Activated CD8-positive, alpha-beta memory T cell treated with anti-CD3 and anti-CD28 coated beads, Interleukin-2, amount 50 U/mL, for 4 hours (primary cell): ENCODE measurements at regions not wholly inside any gene's neighbourhood (a gene's known extent, or its start where the extent isn't known, plus 50 kb on each side); places are given as distances from the start of the nearest gene placed in this dataset.
"Not testable (repeated sequence)": the region's sequence is repeated elsewhere in the genome, so short reads cannot be mapped to it uniquely, and the experiment has no call there.

Experiments used
- DNase-seq: peaks from one replicate; pipeline ENCODE4 v3.0.0-alpha.2; 2020

DNA sequence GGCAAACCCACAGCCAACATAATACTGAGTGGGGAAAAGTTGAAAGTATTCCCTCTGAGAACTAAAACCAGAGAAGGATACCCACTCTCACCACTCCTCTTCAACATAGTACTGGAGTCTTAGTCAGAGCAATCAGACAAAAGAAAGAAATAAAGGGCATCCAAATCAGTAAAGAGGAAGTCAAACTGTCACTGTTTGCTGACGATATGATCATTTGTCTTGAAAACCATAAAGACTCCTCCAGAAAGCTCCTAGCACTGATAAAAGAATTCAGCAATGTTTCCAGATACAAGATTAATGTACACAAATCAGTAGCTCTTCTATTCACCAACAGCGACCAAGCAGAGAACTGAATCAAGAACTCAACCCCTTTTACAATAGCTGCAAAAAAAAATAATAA lies 64.0 kb upstream of the SSTR4 start:
- not testable (repeated sequence) for DNase-seq

DNA sequence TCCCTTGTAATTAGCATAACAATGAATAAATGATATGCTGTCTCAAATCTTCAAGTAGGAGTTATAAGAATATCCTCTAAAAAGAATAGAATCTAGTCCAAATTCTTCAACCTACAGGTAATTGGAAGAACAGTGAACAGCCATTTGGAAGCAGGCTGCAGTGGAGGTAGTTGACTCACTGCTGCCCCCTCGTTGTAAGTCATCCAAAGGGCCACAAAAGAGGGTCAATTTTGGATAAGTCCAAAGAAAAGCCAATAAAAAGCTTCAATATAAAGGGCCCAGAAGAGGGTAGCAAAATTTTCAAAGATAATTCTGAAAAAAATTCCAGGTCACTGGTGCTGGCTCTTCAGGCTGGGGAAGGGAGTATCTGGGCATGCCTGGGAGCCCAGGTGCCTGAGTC lies 60.8 kb upstream of the SSTR4 start:
- no peak for DNase-seq

DNA sequence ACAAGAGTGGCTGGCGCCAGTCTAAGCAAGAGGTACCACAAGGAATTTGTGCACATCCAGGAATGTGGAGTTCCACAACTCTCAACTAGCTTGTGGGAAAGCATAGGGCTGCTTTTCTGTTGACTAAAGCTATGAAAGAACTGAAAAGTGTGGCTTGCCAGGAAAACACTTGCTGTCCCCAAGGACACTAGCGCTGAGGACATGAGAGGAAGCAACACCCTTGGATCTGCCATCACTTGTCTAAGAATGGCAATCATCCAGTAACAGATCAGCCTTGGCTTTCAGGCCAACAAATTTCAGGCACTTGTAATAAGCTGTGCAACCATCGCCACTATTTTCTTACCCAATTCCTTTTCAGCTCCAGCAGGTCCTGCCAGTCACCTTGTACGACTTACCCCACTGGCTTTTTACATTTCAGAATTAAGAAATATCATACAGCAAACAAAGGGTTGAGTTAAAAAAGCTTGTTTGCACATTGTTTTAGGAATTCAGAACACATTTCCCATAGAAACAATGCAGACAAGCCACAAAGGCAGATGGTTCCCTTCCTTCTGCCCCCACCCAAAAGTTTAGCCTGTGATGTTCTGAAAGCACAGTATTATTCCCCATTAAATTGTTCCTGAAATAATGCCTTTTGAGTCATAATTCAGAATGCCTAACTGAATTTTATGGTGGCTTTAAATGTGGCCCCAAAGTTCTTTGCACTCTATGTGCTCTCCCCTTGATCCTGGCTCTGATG lies 57.9 kb upstream of the SSTR4 start:
- no peak for DNase-seq

DNA sequence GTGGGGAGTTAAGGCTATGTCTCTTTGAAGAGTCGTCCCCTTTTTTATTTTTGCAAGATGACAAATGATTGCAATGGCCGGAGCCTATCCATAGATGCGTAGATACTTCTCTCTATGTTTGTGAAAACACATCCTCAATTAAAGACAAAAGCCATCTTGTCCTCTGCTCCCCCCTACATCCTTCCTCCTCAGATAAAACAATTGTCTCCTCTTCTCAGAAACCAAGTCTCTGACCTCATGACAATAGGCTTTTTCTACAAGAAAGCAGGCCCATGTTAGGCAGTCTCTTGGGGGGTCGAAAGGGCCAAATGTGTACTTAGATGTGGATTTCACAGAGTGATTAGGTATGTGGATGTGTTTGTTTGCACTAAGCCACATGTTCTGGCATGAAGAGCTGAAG lies 51.1 kb upstream of the SSTR4 start:
- no peak for DNase-seq

DNA sequence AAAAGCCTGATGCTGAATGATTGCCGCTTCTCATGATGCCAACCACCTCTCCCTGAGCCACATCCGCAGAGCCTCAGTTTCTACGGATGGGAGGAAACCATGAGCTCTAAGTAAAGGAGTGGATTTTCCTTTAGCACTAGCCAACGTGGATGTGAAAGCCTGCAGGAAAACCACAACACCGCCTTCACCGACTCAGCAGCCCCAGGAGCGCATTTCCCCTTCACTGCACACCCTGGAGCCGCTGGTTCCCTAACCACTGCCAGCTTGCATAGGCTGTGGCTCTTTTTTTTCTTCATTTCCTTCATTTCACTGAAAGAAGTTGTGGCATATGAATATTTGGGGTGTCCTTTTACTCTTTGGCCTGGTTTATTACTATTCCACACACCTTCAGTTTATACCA lies 50.5 kb upstream of the SSTR4 start:
- DNase-seq: no peak

DNA sequence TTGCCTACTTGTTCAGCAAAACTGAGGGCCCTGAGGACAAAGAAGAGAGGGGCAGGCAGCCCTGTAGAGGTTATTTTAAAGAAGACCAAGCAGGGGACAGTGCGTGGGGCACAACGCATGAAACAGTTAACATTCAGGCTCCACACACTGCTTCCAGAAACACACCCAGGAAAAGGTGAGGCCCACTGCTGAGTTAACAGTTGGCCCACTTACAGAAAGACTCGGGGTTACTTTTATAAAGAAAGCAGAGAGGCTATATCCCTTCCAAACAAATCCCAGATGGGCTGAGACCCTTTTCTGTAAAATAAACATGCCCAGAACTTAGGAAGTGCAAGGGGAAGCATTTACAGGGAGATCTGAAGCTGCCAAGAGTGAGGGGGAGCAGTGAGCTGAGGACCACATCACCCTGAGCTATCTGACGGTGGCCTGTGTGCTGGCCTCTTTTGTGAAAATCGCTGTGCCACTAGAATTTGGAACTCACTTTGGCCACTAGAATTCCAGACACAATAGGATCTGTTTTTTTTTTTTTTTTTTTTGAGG lies 49.8 kb upstream of the SSTR4 start:
- DNase-seq: no peak
